ENCODE measurements at regions not wholly inside any gene's neighbourhood (a gene's known extent, or its start where the extent isn't known, plus 50 kb on each side); places are given as distances from the start of the nearest gene placed in this dataset.

GRCh38 chr9:73841018-73841417, 656.1 kb upstream of the RORB start:
- TF ChIP-seq EZH2phosphoT487 (IDR thresholded peaks at IDR 0.05; ENCODE audit: borderline replicate concordance) (no peak), CTCF (conservative IDR thresholded peaks at IDR 0.05; ENCODE audit: low read length) (no peak)

All from Loucy (cell line).